Body of pancreas (tissue), 4 donors: ENCODE measurements at regions not wholly inside any gene's neighbourhood (a gene's known extent, or its start where the extent isn't known, plus 50 kb on each side); places are given as distances from the start of the nearest gene placed in this dataset.

Experiments
- ATAC-seq: fragments of 150-250 bp; one replicate; pipeline ENCODE4 v1.9.1; 2016
- DNase-seq, 4 donors: peaks; one replicate each; pipeline ENCODE4 v3.0.0-alpha.2; 2019
- H3K27ac ChIP-seq, 4 donors: fragments of 200-600 bp; sonication (generic); 1 replicate in 3 of 4; 2 replicates in 1 of 4; pipeline versions ENCODE4 v1.5.1 to v1.6.1; 2016 to 2019; ENCODE audit warnings: mild to moderate bottlenecking in 1 of 4, mixed read lengths in 1 of 4, moderate library complexity in 1 of 4
- H3K27me3 ChIP-seq, 2 donors: fragments of 200-600 bp; sonication (generic); one replicate each; pipeline ENCODE4 v1.6.0; 2016; ENCODE audit warnings: mild to moderate bottlenecking in 1 of 2
- H3K36me3 ChIP-seq, 2 donors: fragments of 200-600 bp; sonication (generic); replicated peaks in 1 of 2; 2 replicates each; pipeline ENCODE4 v1.5.1; 2016; ENCODE audit warnings: low read depth in 2 of 2; ENCODE audit not compliant: insufficient read depth in 1 of 2
- H3K4me1 ChIP-seq: fragments of 200-600 bp; sonication (generic); one replicate; pipeline ENCODE4 v1.6.0; 2016
- H3K4me3 ChIP-seq, 2 donors: fragments of 200-600 bp; sonication (generic); 1 replicate in 1 of 2; 2 replicates in 1 of 2; pipeline ENCODE4 v1.5.1; 2016 to 2019
- H3K9me3 ChIP-seq, 3 donors: fragments of 200-600 bp; sonication (generic); 1 replicate in 2 of 3; 2 replicates in 1 of 3; pipeline ENCODE4 v1.5.1; 2016
- CTCF ChIP-seq, 7 experiments: fragments of 450-650 bp in 4 of 7; fragments of 200-600 bp in 3 of 7; sonication (generic) in 3 of 7; IDR thresholded peaks; one replicate each; pipeline ENCODE4 v1.5.1; 2016 to 2019; ENCODE audit warnings: antibody characterized with exemption in 7 of 7
- POLR2A ChIP-seq, 3 donors: fragments of 450-650 bp; IDR thresholded peaks; one replicate each; pipeline ENCODE4 v1.6.1; 2016; ENCODE audit warnings: antibody characterized with exemption in 3 of 3, mild to moderate bottlenecking in 2 of 3
- WGBS, 2 donors: methylation state at CpG; one replicate each; pipeline ENCODE4 v1.1.5; 2017; 5-methylcytosine and 5-hydroxymethylcytosine counted together
- intact Hi-C: fragments of 100-400 bp; cut with DNase I; formaldehyde crosslinking; loops from one replicate; pipeline ENCODE4 v1.15.1; 2023

- peak; percentile 65 to 80 (median 78) for DNase-seq
Observed at GRCh38 chr20:36093025-36093803, 61.3 kb upstream of the EPB41L1 start.

GRCh38 chr20:36093804-36094145, 60.8 kb upstream of the EPB41L1 start:
- no peaks in the 10 kb centered on the region for H3K27me3 ChIP-seq
- peak overlapping the region; percentile 78 to 87 (median 81) for H3K27ac ChIP-seq
- TF ChIP-seq CTCF (IDR thresholded peaks at IDR 0.05) (no peak), POLR2A (IDR thresholded peaks at IDR 0.05) (no peak)
- WGBS, 2 donors = 0% methylated on average over 2 of the region's 2 CpGs; no CpG with 5 or more reads in 1 of the 2 donors
- no peaks in the 10 kb centered on the region for H3K9me3 ChIP-seq
- H3K36me3 ChIP-seq = no peaks in the 10 kb centered on the region
- intact Hi-C loops = no loop called here
- peaks cover 62% of the 10 kb centered on the region for H3K4me1 ChIP-seq
- H3K4me3 ChIP-seq = peak overlapping the region; percentile 33 to 37
- ATAC-seq (no peak), DNase-seq (no peak)

More at GRCh38 chr20:36093025-36093803, 61.3 kb upstream of the EPB41L1 start:
- ATAC-seq = peak; percentile 57
- Histone ChIP-seq H3K9me3 (no peaks in the 10 kb centered on the region), H3K27ac (peak overlapping the region; percentile 78 to 87 (median 81)), H3K4me3 (peak overlapping the region; percentile 33 to 37), H3K27me3 (no peaks in the 10 kb centered on the region), H3K36me3 (no peaks in the 10 kb centered on the region), H3K4me1 (peaks cover 56% of the 10 kb centered on the region)
- TF ChIP-seq POLR2A (IDR thresholded peaks at IDR 0.05) = peak in 2 of 3 donors; percentile 46 to 59
- peak in 1 of 7 experiments; percentile 6 for TF ChIP-seq CTCF (IDR thresholded peaks at IDR 0.05)
- intact Hi-C loops = no loop called here
- 0 to 1% methylated on average over 30 to 71 of the region's 78 CpGs for WGBS, 2 donors

- H3K9me3 ChIP-seq = no peaks in the 10 kb centered on the region
- intact Hi-C loops = no loop called here
- H3K27ac ChIP-seq = peak overlapping the region; percentile 78 to 87 (median 81)
- H3K27me3 ChIP-seq = no peaks in the 10 kb centered on the region
- DNase-seq = peak in 2 of 4 donors; percentile 37 to 51
- H3K36me3 ChIP-seq = no peaks in the 10 kb centered on the region
- WGBS, 2 donors = 28 to 35% methylated on average over 6 of the region's 6 CpGs
- no peak overlapping the region for H3K4me3 ChIP-seq
- peaks cover 69% of the 10 kb centered on the region for H3K4me1 ChIP-seq
- no peak for ATAC-seq
- TF ChIP-seq CTCF (IDR thresholded peaks at IDR 0.05) (no peak), POLR2A (IDR thresholded peaks at IDR 0.05) (no peak)
Observed at GRCh38 chr20:36094497-36094896, 60.0 kb upstream of the EPB41L1 start.

- H3K27me3 ChIP-seq = no peaks in the 10 kb centered on the region
- DNase-seq (no peak), ATAC-seq (no peak)
- peak overlapping the region in 3 of 4 donors; percentile 79 to 85 (median 83) for H3K27ac ChIP-seq
- peaks cover 83% of the 10 kb centered on the region for H3K4me1 ChIP-seq
- no peaks in the 10 kb centered on the region for H3K36me3 ChIP-seq
- no peak overlapping the region for H3K4me3 ChIP-seq
- intact Hi-C loops = no loop called here
- H3K9me3 ChIP-seq = no peaks in the 10 kb centered on the region
- TF ChIP-seq CTCF (IDR thresholded peaks at IDR 0.05) (no peak), POLR2A (IDR thresholded peaks at IDR 0.05) (no peak)
Observed at GRCh38 chr20:36096435-36096834, 58.1 kb upstream of the EPB41L1 start.
